ENCODE measurements at regions not wholly inside any gene's neighbourhood (a gene's known extent, or its start where the extent isn't known, plus 50 kb on each side); places are given as distances from the start of the nearest gene placed in this dataset.

GRCh38 chr6:131414956-131415355, 158.1 kb upstream of the ARG1 start:
- H3K4me3 ChIP-seq, result no peak overlapping the region
- no peak for TF ChIP-seq CTCF (IDR thresholded peaks at IDR 0.05)
- H3K27ac ChIP-seq, result no peak overlapping the region
- no peaks in the 10 kb centered on the region for H3K36me3 ChIP-seq
- H3K27me3 ChIP-seq, result peaks cover 0 to 3% of the 10 kb centered on the region in 2 donors
- peaks cover 0 to 9% of the 10 kb centered on the region in 2 donors for H3K9me3 ChIP-seq
- no peak for DNase-seq
- intact Hi-C loops (cut with DNase I), result no loop called here
- H3K4me1 ChIP-seq, result no peaks in the 10 kb centered on the region
- ATAC-seq, result no peak

GRCh38 chr6:131418441-131418840, 154.6 kb upstream of the ARG1 start:
- Histone ChIP-seq H3K9me3 (no peaks in the 10 kb centered on the region), H3K4me3 (no peak overlapping the region), H3K36me3 (no peaks in the 10 kb centered on the region), H3K27me3 (peaks cover 0 to 3% of the 10 kb centered on the region in 2 donors), H3K27ac (no peak overlapping the region), H3K4me1 (no peaks in the 10 kb centered on the region)
- no peak for TF ChIP-seq CTCF (IDR thresholded peaks at IDR 0.05)
- DNase-seq, result no peak
- no peak for ATAC-seq
- intact Hi-C loops (cut with DNase I), result no loop called here

GRCh38 chr6:131419702-131420101, 153.3 kb upstream of the ARG1 start:
- Histone ChIP-seq H3K36me3 (no peaks in the 10 kb centered on the region), H3K4me1 (no peaks in the 10 kb centered on the region), H3K4me3 (no peak overlapping the region), H3K9me3 (no peaks in the 10 kb centered on the region), H3K27me3 (peaks cover 0 to 3% of the 10 kb centered on the region in 2 donors), H3K27ac (no peak overlapping the region)
- DNase-seq, result no peak
- ATAC-seq, result no peak
- intact Hi-C loops (cut with DNase I), result no loop called here
- no peak for TF ChIP-seq CTCF (IDR thresholded peaks at IDR 0.05)

GRCh38 chr6:131424016-131424415, 149.0 kb upstream of the ARG1 start:
- no peaks in the 10 kb centered on the region for H3K4me1 ChIP-seq
- ATAC-seq, result no peak
- no peak for TF ChIP-seq CTCF (IDR thresholded peaks at IDR 0.05)
- H3K36me3 ChIP-seq, result no peaks in the 10 kb centered on the region
- intact Hi-C loops (cut with DNase I), result no loop called here
- no peak overlapping the region for H3K4me3 ChIP-seq
- H3K27ac ChIP-seq, result no peak overlapping the region
- no peaks in the 10 kb centered on the region for H3K27me3 ChIP-seq
- H3K9me3 ChIP-seq, result no peaks in the 10 kb centered on the region
- DNase-seq, result no peak

- H3K4me1 ChIP-seq, result no peaks in the 10 kb centered on the region
- no peak overlapping the region for H3K27ac ChIP-seq
- peak in 1 of 4 donors; percentile 1 for DNase-seq
- ATAC-seq, result no peak
- TF ChIP-seq CTCF (IDR thresholded peaks at IDR 0.05), result no peak
- no peaks in the 10 kb centered on the region for H3K9me3 ChIP-seq
- no peaks in the 10 kb centered on the region for H3K36me3 ChIP-seq
- intact Hi-C loops (cut with DNase I), result no loop called here
- no peaks in the 10 kb centered on the region for H3K27me3 ChIP-seq
- H3K4me3 ChIP-seq, result no peak overlapping the region
Observed at GRCh38 chr6:131424475-131424874, 148.6 kb upstream of the ARG1 start.
